Transverse colon (tissue), 4 donors: ENCODE measurements at regions not wholly inside any gene's neighbourhood (a gene's known extent, or its start where the extent isn't known, plus 50 kb on each side); places are given as distances from the start of the nearest gene placed in this dataset.

Experiments
- DNase-seq: peaks from one replicate; pipeline ENCODE4 v3.0.0-alpha.2; 2019
- H3K27ac ChIP-seq, 4 donors: fragments of 200-600 bp; sonication (generic); 2 replicates each; pipeline ENCODE4 v1.5.1; 2016 to 2018; ENCODE audit warnings: inconsistent platforms in 4 of 4
- H3K27me3 ChIP-seq: fragments of 200-600 bp; sonication (generic); 2 replicates; pipeline ENCODE4 v1.5.1; 2017; ENCODE audit warnings: inconsistent platforms
- H3K36me3 ChIP-seq, 4 donors: fragments of 200-600 bp; sonication (generic); 2 replicates each; pipeline ENCODE4 v1.5.1; 2017 to 2019; ENCODE audit warnings: inconsistent platforms in 4 of 4
- H3K4me1 ChIP-seq, 4 donors: fragments of 200-600 bp; sonication (generic); 2 replicates each; pipeline ENCODE4 v1.5.1; 2017 to 2020; ENCODE audit warnings: inconsistent platforms in 4 of 4
- H3K4me3 ChIP-seq, 4 donors: fragments of 200-600 bp; sonication (generic); 1 replicate in 1 of 4; 2 replicates in 3 of 4; pipeline versions ENCODE4 v1.5.1 to v1.6.1; 2017 to 2019; ENCODE audit warnings: inconsistent platforms in 4 of 4
- H3K9me3 ChIP-seq, 2 donors: fragments of 200-600 bp; sonication (generic); 2 replicates each; pipeline ENCODE4 v1.5.1; 2017 to 2019; ENCODE audit warnings: inconsistent platforms in 2 of 2
- EP300 ChIP-seq: sonication (generic); formaldehyde crosslinking; IDR thresholded peaks from one replicate; pipeline ENCODE4 v1.6.1; 2017; ENCODE audit warnings: antibody characterized with exemption, low read depth
- POLR2A ChIP-seq: fragments of 450-650 bp; IDR thresholded peaks from one replicate; pipeline ENCODE4 v1.6.1; 2016; ENCODE audit warnings: antibody characterized with exemption, mild to moderate bottlenecking, moderate library complexity
- POLR2AphosphoS5 ChIP-seq, 3 donors: sonication (generic); formaldehyde crosslinking; IDR thresholded peaks; one replicate each; pipeline ENCODE4 v1.6.1; 2016; ENCODE audit warnings: antibody characterized with exemption in 3 of 3
- WGBS, 2 donors: methylation state at CpG; one replicate each; pipeline ENCODE4 v1.1.5; 2018; ENCODE audit warnings: low coverage in 1 of 2; 5-methylcytosine and 5-hydroxymethylcytosine counted together
- in situ Hi-C, 4 donors: fragments of 200-750 bp; cut with MboI; loops; one replicate each; pipeline versions ENCODE4 v1.15.0 to v1.15.1; 2017; ENCODE audit warnings: low sequenced_read_pairs in 3 of 4, low pct_ligation_motif_present in 1 of 4, low pct_unique_long_range_greater_than_20kb in 1 of 4
- intact Hi-C: fragments of 100-400 bp; cut with DNase I; formaldehyde crosslinking; loops from one replicate; pipeline ENCODE4 v1.15.1; 2023; ENCODE audit warnings: low total_unique reads
- TF ChIP-seq, protein P1 (sequence below), 5 experiments: fragments of 200-600 bp in 3 of 5; fragments of 450-650 bp in 2 of 5; sonication (generic) in 3 of 5; IDR thresholded peaks; 1 replicate in 2 of 5; 2 replicates in 3 of 5; pipeline ENCODE4 v1.5.1; 2016 to 2017; ENCODE audit warnings: antibody characterized with exemption in 5 of 5, inconsistent platforms in 3 of 5, mild to moderate bottlenecking in 2 of 5, moderate library complexity in 1 of 5

DNA sequence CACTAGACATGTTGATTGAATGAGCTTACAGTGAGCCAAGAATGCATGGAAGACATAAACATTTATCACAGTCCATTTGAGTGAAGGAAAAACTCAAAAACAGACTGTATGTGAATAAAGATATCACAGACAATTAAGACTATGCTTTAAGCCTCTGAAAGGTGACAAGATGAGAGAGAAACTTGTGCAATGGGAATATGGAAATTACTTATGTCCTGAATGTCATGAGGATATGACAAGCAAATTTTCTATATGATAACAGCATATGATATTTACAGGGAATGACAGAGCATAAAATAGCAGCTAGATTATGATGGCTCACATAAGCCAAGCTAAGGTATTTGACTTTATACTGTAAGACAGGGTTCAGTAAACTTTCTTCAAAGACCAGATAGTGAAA lies 1153.1 kb upstream of the USP15 start:
- intact Hi-C loops (no loop called here), in situ Hi-C loops (no loop called here)
- no peak for TF ChIP-seq POLR2AphosphoS5 (IDR thresholded peaks at IDR 0.05)
- TF ChIP-seq POLR2A, result no peak
- TF ChIP-seq EP300, result no peak
- TF ChIP-seq, protein P1, sequence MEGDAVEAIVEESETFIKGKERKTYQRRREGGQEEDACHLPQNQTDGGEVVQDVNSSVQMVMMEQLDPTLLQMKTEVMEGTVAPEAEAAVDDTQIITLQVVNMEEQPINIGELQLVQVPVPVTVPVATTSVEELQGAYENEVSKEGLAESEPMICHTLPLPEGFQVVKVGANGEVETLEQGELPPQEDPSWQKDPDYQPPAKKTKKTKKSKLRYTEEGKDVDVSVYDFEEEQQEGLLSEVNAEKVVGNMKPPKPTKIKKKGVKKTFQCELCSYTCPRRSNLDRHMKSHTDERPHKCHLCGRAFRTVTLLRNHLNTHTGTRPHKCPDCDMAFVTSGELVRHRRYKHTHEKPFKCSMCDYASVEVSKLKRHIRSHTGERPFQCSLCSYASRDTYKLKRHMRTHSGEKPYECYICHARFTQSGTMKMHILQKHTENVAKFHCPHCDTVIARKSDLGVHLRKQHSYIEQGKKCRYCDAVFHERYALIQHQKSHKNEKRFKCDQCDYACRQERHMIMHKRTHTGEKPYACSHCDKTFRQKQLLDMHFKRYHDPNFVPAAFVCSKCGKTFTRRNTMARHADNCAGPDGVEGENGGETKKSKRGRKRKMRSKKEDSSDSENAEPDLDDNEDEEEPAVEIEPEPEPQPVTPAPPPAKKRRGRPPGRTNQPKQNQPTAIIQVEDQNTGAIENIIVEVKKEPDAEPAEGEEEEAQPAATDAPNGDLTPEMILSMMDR (IDR thresholded peaks at IDR 0.05), result no peak
- H3K36me3 ChIP-seq, result no peaks in the 10 kb centered on the region
- peaks cover 0 to 12% of the 10 kb centered on the region in 2 donors for H3K9me3 ChIP-seq
- no peak overlapping the region for H3K4me3 ChIP-seq
- no peaks in the 10 kb centered on the region for H3K27me3 ChIP-seq
- no peak overlapping the region for H3K27ac ChIP-seq
- H3K4me1 ChIP-seq, result no peaks in the 10 kb centered on the region
- no peak for DNase-seq

DNA sequence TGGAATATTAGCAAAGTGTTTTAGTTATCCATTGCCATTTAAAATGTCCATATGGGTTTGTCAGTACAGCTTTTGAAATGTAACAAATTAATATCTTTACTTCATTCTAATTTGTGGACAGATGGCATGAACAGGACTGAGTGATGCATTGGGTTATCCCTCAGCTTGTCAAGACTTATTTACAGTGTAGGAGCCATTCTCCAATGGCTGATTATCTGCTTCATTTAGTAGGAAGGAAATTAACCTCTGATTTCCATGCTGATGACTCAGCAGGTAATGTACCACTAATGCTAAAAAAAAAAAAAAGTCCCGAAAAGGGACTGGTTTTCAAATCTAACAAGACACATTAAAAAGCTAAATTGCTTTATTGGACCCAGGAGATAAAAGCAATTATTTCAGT lies 1149.0 kb upstream of the USP15 start:
- Histone ChIP-seq H3K4me3 (no peak overlapping the region), H3K27me3 (no peaks in the 10 kb centered on the region), H3K36me3 (no peaks in the 10 kb centered on the region), H3K4me1 (no peaks in the 10 kb centered on the region), H3K27ac (no peak overlapping the region), H3K9me3 (peaks cover 0 to 6% of the 10 kb centered on the region in 2 donors)
- no peak for DNase-seq
- intact Hi-C loops (no loop called here), in situ Hi-C loops (no loop called here)
- 83% methylated on average over 1 of the region's 1 CpG; no CpG with 5 or more reads in 1 of the 2 donors for WGBS, 2 donors
- no peak for TF ChIP-seq POLR2A
- TF ChIP-seq, protein P1 (IDR thresholded peaks at IDR 0.05), result no peak
- TF ChIP-seq EP300, result no peak
- no peak for TF ChIP-seq POLR2AphosphoS5 (IDR thresholded peaks at IDR 0.05)

DNA sequence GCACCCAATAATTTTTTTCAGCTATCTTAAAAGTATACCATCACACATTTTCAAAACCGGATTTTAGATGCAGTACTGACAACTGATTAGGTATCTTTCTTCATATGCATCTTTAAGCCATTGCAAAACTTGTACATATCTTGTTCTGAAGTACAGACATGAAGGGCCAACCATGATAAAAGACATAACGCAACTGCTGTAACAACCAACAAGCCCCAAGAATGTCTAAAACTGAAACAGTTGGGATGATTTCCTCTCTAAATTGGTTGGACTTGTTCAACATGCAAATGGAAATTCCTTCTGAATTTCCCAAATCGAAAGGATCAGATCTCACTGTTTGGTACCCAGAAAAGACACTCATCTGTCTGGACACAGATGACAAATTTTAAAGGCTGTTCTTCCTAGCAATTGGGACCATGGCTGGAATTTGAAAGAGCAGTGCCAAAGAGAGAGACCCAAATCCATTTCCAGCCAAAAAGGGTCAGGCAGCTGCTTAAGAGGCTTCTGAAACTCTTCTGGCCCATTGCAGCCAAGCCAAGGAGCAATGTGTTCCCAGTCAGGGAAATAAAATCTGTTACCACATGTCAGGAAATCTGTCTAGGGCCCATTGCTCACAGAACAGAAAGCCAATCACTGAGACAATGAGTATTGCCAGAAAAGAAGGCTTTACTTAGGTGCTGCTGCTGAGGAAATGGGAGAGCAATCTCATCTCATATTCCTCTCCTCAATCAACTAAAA lies 1122.4 kb upstream of the USP15 start:
- in situ Hi-C loops (no loop called here), intact Hi-C loops (no loop called here)
- H3K9me3 ChIP-seq, result peaks cover 0 to 4% of the 10 kb centered on the region in 2 donors

DNA sequence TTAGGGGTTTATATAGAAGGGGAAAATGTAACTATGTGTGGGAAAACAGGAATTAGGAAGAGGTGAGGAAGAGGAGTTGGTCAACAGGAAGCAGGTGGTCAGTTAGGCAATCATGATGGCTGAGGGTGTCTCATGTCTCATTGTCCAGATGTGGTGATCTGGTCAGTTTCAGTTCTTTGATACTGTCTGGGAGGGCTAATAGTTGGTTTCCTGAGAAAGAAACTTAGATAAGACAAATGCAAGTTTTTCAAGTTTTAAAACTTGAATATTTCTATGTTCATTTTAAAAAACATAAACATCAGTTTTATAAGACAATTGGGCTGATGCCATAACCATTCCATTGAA lies 1121.8 kb upstream of the USP15 start:
- no peaks in the 10 kb centered on the region for H3K4me1 ChIP-seq
- peaks cover 0 to 4% of the 10 kb centered on the region in 2 donors for H3K9me3 ChIP-seq
- no peaks in the 10 kb centered on the region for H3K27me3 ChIP-seq
- intact Hi-C loops, result no loop called here
- in situ Hi-C loops, result no loop called here
- H3K27ac ChIP-seq, result no peak overlapping the region
- H3K36me3 ChIP-seq, result no peaks in the 10 kb centered on the region
- no peak for DNase-seq
- no peak overlapping the region for H3K4me3 ChIP-seq
- TF ChIP-seq POLR2A (no peak), EP300 (no peak), POLR2AphosphoS5 (IDR thresholded peaks at IDR 0.05) (no peak)
- TF ChIP-seq, protein P1 (IDR thresholded peaks at IDR 0.05), result no peak

More for the DNA sequence above, 1122.4 kb upstream of the USP15 start:
- DNase-seq, result no peak
- no peak for TF ChIP-seq POLR2A
- TF ChIP-seq, protein P1 (IDR thresholded peaks at IDR 0.05), result no peak
- TF ChIP-seq POLR2AphosphoS5 (IDR thresholded peaks at IDR 0.05), result no peak
- TF ChIP-seq EP300, result no peak
- H3K27ac ChIP-seq, result no peak overlapping the region
- no peak overlapping the region for H3K4me3 ChIP-seq
- H3K4me1 ChIP-seq, result no peaks in the 10 kb centered on the region
- H3K27me3 ChIP-seq, result no peaks in the 10 kb centered on the region
- H3K36me3 ChIP-seq, result no peaks in the 10 kb centered on the region
- WGBS, 2 donors, result 66 to 88% methylated on average over 2 to 3 of the region's 3 CpGs
